SK-N-SH (cell line): ENCODE measurements at regions not wholly inside any gene's neighbourhood (a gene's known extent, or its start where the extent isn't known, plus 50 kb on each side); places are given as distances from the start of the nearest gene placed in this dataset.

Experiments
- CTCF ChIP-seq: fragments of 200-600 bp; sonication (generic); IDR thresholded peaks from 2 replicates; pipeline ENCODE4 v1.6.1; 2017; ENCODE audit warnings: antibody characterized with exemption, mild to moderate bottlenecking, moderate library complexity
- FOSL2 ChIP-seq: IDR thresholded peaks from 2 replicates; pipeline ENCODE4 v1.4.0; 2012; ENCODE audit warnings: low read depth, mild to moderate bottlenecking, moderate library complexity, borderline replicate concordance
- GABPA ChIP-seq: IDR thresholded peaks from 2 replicates; pipeline ENCODE4 v1.4.0; 2012; ENCODE audit warnings: low read depth, mild to moderate bottlenecking
- JUND ChIP-seq: IDR thresholded peaks from 2 replicates; pipeline ENCODE4 v1.4.0; 2012
- POLR2AphosphoS5 ChIP-seq: IDR thresholded peaks from 2 replicates; pipeline ENCODE4 v1.6.1; 2012; ENCODE audit warnings: low read depth, low read length
- RAD21 ChIP-seq: IDR thresholded peaks from 2 replicates; pipeline ENCODE4 v1.6.1; 2012; ENCODE audit warnings: mild to moderate bottlenecking, low read length
- RFX5 ChIP-seq: IDR thresholded peaks from 2 replicates; pipeline ENCODE4 v1.6.1; 2012; ENCODE audit warnings: mild to moderate bottlenecking, improper control_type of control experiment, low read length
- SIN3A ChIP-seq: IDR thresholded peaks from 2 replicates; pipeline ENCODE4 v1.6.1; 2012; ENCODE audit warnings: low read depth, mild to moderate bottlenecking, low read length, moderate library complexity, borderline replicate concordance
- TEAD4 ChIP-seq: IDR thresholded peaks from 2 replicates; pipeline ENCODE4 v1.4.0; 2012; ENCODE audit warnings: mild to moderate bottlenecking, borderline replicate concordance; ENCODE audit not compliant: insufficient read depth
- YY1 ChIP-seq: IDR thresholded peaks from 2 replicates; pipeline ENCODE4 v1.4.0; 2012; ENCODE audit warnings: low read depth, mild to moderate bottlenecking
- TF ChIP-seq, protein P1 (sequence below): IDR thresholded peaks from 2 replicates; pipeline ENCODE4 v1.6.1; 2012; ENCODE audit warnings: mild to moderate bottlenecking, low read depth, low read length, moderate library complexity
- TF ChIP-seq, protein P2 (sequence below): fragments of 150-350 bp; IDR thresholded peaks from 2 replicates; pipeline ENCODE4 v1.6.1; 2017; ENCODE audit warnings: antibody characterized with exemption, low read length, low read depth, borderline replicate concordance

DNA sequence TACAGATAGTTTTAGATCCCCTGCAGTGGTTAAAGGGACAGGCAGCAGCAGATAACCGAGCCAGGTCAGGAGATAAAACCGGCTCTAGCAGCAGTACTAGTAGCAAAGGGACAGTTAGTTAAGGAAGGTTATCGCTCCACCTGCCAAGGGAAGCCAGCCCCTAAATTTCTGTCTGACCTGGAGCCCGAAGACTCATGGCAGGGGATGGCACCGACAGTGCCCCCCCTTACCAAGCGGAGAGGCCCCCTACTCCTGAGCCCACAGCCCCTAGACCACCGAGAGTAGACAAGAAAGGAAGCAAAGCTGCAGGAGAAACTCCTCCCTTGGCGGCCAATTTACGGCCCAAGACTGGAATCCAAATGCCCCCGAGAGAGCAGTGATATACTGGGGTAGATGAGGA is 61.3 kb upstream of the MAGEC2 start:
- TF ChIP-seq CTCF (no peak), TEAD4 (no peak), RAD21 (no peak), SIN3A (no peak), GABPA (no peak), YY1 (no peak), RFX5 (no peak), POLR2AphosphoS5 (no peak), JUND (no peak), FOSL2 (no peak)
- TF ChIP-seq, protein P1, sequence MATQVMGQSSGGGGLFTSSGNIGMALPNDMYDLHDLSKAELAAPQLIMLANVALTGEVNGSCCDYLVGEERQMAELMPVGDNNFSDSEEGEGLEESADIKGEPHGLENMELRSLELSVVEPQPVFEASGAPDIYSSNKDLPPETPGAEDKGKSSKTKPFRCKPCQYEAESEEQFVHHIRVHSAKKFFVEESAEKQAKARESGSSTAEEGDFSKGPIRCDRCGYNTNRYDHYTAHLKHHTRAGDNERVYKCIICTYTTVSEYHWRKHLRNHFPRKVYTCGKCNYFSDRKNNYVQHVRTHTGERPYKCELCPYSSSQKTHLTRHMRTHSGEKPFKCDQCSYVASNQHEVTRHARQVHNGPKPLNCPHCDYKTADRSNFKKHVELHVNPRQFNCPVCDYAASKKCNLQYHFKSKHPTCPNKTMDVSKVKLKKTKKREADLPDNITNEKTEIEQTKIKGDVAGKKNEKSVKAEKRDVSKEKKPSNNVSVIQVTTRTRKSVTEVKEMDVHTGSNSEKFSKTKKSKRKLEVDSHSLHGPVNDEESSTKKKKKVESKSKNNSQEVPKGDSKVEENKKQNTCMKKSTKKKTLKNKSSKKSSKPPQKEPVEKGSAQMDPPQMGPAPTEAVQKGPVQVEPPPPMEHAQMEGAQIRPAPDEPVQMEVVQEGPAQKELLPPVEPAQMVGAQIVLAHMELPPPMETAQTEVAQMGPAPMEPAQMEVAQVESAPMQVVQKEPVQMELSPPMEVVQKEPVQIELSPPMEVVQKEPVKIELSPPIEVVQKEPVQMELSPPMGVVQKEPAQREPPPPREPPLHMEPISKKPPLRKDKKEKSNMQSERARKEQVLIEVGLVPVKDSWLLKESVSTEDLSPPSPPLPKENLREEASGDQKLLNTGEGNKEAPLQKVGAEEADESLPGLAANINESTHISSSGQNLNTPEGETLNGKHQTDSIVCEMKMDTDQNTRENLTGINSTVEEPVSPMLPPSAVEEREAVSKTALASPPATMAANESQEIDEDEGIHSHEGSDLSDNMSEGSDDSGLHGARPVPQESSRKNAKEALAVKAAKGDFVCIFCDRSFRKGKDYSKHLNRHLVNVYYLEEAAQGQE = no peak
- TF ChIP-seq, protein P2, sequence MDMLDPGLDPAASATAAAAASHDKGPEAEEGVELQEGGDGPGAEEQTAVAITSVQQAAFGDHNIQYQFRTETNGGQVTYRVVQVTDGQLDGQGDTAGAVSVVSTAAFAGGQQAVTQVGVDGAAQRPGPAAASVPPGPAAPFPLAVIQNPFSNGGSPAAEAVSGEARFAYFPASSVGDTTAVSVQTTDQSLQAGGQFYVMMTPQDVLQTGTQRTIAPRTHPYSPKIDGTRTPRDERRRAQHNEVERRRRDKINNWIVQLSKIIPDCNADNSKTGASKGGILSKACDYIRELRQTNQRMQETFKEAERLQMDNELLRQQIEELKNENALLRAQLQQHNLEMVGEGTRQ = no peak
